ENCODE measurements at regions not wholly inside any gene's neighbourhood (a gene's known extent, or its start where the extent isn't known, plus 50 kb on each side); places are given as distances from the start of the nearest gene placed in this dataset.

DNA sequence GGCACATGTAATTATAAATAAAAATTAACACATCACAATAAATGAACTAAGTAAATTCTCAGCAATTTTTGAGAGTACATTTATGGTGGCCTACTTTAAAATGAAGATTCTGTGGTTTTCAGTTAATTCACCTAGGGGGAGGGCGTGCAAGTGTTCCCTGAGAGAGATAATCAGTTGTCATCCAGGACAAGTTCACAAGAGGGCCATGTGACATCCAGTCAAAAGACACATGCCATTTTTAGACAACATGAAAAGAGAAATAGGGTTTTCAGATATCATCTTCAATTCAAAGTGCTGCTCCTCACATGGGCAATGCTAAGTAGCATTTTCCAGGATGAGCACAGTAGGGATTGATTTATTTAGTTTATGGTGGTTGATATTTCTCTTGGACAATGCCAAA is 393.7 kb downstream of the STK39 start:
- Mint-ChIP-seq H3K27me3 (no peaks in the 10 kb centered on the region), H3K36me3 (no peaks in the 10 kb centered on the region), H3K9me3 (peaks cover 0 to 3% (median 0%) of the 10 kb centered on the region in 3 donors), H3K27ac (no peak overlapping the region), H3K4me1 (no peaks in the 10 kb centered on the region), H3K4me3 (no peak overlapping the region)
- ChIA-PET POLR2A (no interaction called here), CTCF (no interaction called here)
- Histone ChIP-seq H3K27me3 (replicated peaks in 1 of 2; ENCODE audit: control insufficient read depth in 2 of 2, extremely low read depth in 1 of 2, insufficient read depth in 2 of 2, low read length in 1 of 2) (no peaks in the 10 kb centered on the region), H3K4me3 (ENCODE audit: control insufficient read depth in 1 of 2, extremely low read depth in 1 of 2, low read length in 1 of 2) (no peak overlapping the region), H3K27ac (ENCODE audit: low read length) (no peak overlapping the region), H3K4me1 (ENCODE audit: control insufficient read depth in 1 of 2, extremely low read depth in 1 of 2, insufficient read depth in 2 of 2, low read length in 2 of 2) (no peaks in the 10 kb centered on the region), H3K9me3 (no peaks in the 10 kb centered on the region), H3K36me3 (ENCODE audit: control insufficient read depth in 2 of 2, extremely low read depth in 1 of 2, insufficient read depth in 1 of 2, low read length in 1 of 2) (no peaks in the 10 kb centered on the region)
- ATAC-seq (replicated peaks in 1 of 4) (no peak), DNase-seq (no peak)
- 40% methylated on average over 1 of the region's 1 CpG for WGBS (ENCODE audit: insufficient coverage)

DNA sequence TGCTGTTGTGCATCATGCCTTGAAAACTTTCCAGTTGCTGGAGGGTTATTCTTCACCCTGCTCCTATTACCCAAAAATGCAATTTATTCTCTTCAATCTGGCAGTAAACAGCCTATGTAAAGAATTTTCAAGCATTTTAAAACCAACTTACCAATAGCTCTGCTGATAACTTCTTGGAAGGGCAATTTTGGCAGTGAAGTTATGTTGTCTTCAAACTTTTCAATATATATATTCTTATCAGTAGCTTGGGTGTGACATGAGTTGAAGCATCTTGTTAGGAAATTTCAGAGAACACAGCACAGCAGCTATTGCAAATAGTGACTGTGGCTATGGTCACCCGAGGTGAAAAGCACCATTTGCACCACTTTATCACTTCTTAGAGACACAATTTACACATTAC is 395.5 kb downstream of the STK39 start:
- H3K27me3 ChIP-seq (replicated peaks in 1 of 2; ENCODE audit: control insufficient read depth in 2 of 2, extremely low read depth in 1 of 2, insufficient read depth in 2 of 2, low read length in 1 of 2), result no peaks in the 10 kb centered on the region
- Mint-ChIP-seq H3K36me3 (no peaks in the 10 kb centered on the region), H3K9me3 (peaks cover 0 to 3% (median 0%) of the 10 kb centered on the region in 3 donors), H3K4me1 (no peaks in the 10 kb centered on the region), H3K27ac (no peak overlapping the region), H3K4me3 (no peak overlapping the region), H3K27me3 (peaks cover 0 to 8% of the 10 kb centered on the region in 2 donors)
- H3K9me3 ChIP-seq, result no peaks in the 10 kb centered on the region
- H3K27ac ChIP-seq (ENCODE audit: low read length), result no peak overlapping the region
- ChIA-PET CTCF (no interaction called here), POLR2A (no interaction called here)
- WGBS (ENCODE audit: insufficient coverage), result 50% methylated on average over 1 of the region's 1 CpG
- H3K36me3 ChIP-seq (ENCODE audit: control insufficient read depth in 2 of 2, extremely low read depth in 1 of 2, insufficient read depth in 1 of 2, low read length in 1 of 2), result no peaks in the 10 kb centered on the region
- H3K4me3 ChIP-seq (ENCODE audit: control insufficient read depth in 1 of 2, extremely low read depth in 1 of 2, low read length in 1 of 2), result no peak overlapping the region
- DNase-seq (no peak), ATAC-seq (replicated peaks in 1 of 4) (no peak)
- no peaks in the 10 kb centered on the region for H3K4me1 ChIP-seq (ENCODE audit: control insufficient read depth in 1 of 2, extremely low read depth in 1 of 2, insufficient read depth in 2 of 2, low read length in 2 of 2)

- peaks cover under 1 to 8% of the 10 kb centered on the region in 2 donors for H3K27me3 Mint-ChIP-seq
- ATAC-seq (replicated peaks in 1 of 4), result no peak
- 71% methylated on average over 3 of the region's 4 CpGs for WGBS (ENCODE audit: insufficient coverage)
- no peaks in the 10 kb centered on the region for H3K36me3 Mint-ChIP-seq
- Histone ChIP-seq H3K4me3 (ENCODE audit: control insufficient read depth in 1 of 2, extremely low read depth in 1 of 2, low read length in 1 of 2) (no peak overlapping the region), H3K9me3 (no peaks in the 10 kb centered on the region), H3K4me1 (ENCODE audit: control insufficient read depth in 1 of 2, extremely low read depth in 1 of 2, insufficient read depth in 2 of 2, low read length in 2 of 2) (no peaks in the 10 kb centered on the region), H3K27ac (ENCODE audit: low read length) (no peak overlapping the region), H3K27me3 (replicated peaks in 1 of 2; ENCODE audit: control insufficient read depth in 2 of 2, extremely low read depth in 1 of 2, insufficient read depth in 2 of 2, low read length in 1 of 2) (no peaks in the 10 kb centered on the region), H3K36me3 (ENCODE audit: control insufficient read depth in 2 of 2, extremely low read depth in 1 of 2, insufficient read depth in 1 of 2, low read length in 1 of 2) (no peaks in the 10 kb centered on the region)
- no peaks in the 10 kb centered on the region for H3K4me1 Mint-ChIP-seq
- no peak for DNase-seq
- H3K27ac Mint-ChIP-seq, result no peak overlapping the region
- no peak overlapping the region for H3K4me3 Mint-ChIP-seq
- peaks cover 0 to 3% (median 0%) of the 10 kb centered on the region in 3 donors for H3K9me3 Mint-ChIP-seq
- CTCF ChIA-PET, result no interaction called here
- POLR2A ChIA-PET, result no interaction called here
Measured at GRCh38 chr2:167851323-167851860, 396.0 kb downstream of the STK39 start.

DNA sequence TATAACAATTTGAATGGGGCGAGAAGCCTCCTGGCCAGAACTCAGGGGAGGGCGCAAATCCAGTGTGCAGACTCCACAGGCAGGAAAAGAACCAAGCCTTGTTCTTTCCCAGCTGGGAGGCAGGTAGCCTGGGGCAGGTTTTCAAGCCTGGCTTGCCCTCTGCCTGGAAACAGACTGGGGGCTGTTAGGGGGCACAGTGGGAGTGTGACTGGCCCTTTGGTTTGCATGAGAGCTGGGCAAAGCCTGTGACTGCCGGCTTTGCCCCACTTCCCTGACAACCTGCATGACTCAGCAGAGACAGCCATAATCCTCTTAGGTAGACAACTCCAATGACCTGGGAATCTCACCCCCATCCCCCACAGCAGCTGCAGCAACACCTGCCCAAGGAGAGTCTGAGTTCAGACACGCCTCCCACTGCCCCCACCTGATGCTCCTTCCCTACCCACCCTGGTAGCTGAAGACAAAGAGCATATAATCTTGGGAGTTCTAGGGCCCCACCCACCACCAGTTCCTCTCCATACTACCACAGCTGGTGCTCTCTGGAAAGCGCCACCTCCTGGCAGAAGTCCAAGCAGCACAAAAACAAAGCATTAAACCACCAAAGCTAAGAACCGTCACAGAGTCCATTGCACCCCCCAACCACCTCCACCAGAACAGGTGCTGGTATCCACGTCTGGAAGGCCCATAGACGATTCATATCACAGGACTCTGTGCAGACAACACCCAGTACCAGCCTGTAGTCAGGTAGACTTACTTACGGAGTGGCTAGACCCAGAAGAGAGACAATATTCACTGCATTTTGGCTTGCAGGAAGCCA is 402.5 kb downstream of the STK39 start:
- CTCF ChIA-PET, result no interaction called here
- 80% methylated on average over 9 of the region's 9 CpGs for WGBS (ENCODE audit: insufficient coverage)
- H3K36me3 Mint-ChIP-seq, result no peaks in the 10 kb centered on the region
- ATAC-seq (replicated peaks in 1 of 4), result no peak
- H3K4me1 Mint-ChIP-seq, result no peaks in the 10 kb centered on the region
- Histone ChIP-seq H3K4me1 (ENCODE audit: control insufficient read depth in 1 of 2, extremely low read depth in 1 of 2, insufficient read depth in 2 of 2, low read length in 2 of 2) (no peaks in the 10 kb centered on the region), H3K36me3 (ENCODE audit: control insufficient read depth in 2 of 2, extremely low read depth in 1 of 2, insufficient read depth in 1 of 2, low read length in 1 of 2) (no peaks in the 10 kb centered on the region), H3K9me3 (no peaks in the 10 kb centered on the region), H3K27ac (ENCODE audit: low read length) (no peak overlapping the region), H3K27me3 (replicated peaks in 1 of 2; ENCODE audit: control insufficient read depth in 2 of 2, extremely low read depth in 1 of 2, insufficient read depth in 2 of 2, low read length in 1 of 2) (peaks cover 0 to 9% of the 10 kb centered on the region in 2 experiments), H3K4me3 (ENCODE audit: control insufficient read depth in 1 of 2, extremely low read depth in 1 of 2, low read length in 1 of 2) (no peak overlapping the region)
- H3K27me3 Mint-ChIP-seq, result peaks cover 15% of the 10 kb centered on the region in 2 donors
- H3K27ac Mint-ChIP-seq, result no peak overlapping the region
- no peak for DNase-seq
- no peaks in the 10 kb centered on the region for H3K9me3 Mint-ChIP-seq
- H3K4me3 Mint-ChIP-seq, result no peak overlapping the region
- POLR2A ChIA-PET, result no interaction called here

DNA sequence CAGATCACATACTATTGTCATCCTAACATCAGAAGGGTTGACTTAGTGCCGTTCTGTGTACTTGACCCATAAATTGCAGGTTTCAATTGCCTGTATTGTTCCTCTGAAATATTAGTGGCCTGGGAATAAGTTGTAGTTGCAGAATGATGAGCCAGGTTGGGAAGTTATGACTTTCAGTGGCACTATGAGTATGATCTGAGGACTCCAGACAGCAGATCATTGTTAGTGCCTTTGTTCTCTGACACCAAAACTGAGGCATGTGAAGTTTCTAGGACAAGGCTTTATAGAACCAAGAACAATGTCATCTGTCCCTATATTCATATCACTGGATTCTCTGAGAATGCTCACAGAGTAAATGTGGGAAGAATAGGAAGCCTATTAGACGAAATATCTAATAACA is 403.7 kb downstream of the STK39 start:
- POLR2A ChIA-PET, result interaction anchor here in 1 of 2 donors (0.6 kb wide), 1 partner anchor 33 kb away, joined by 4 read pairs; no protein-coding TSS in a partner anchor
- no CpG with 5 or more reads among the region's 2 CpGs for WGBS (ENCODE audit: insufficient coverage)

DNA sequence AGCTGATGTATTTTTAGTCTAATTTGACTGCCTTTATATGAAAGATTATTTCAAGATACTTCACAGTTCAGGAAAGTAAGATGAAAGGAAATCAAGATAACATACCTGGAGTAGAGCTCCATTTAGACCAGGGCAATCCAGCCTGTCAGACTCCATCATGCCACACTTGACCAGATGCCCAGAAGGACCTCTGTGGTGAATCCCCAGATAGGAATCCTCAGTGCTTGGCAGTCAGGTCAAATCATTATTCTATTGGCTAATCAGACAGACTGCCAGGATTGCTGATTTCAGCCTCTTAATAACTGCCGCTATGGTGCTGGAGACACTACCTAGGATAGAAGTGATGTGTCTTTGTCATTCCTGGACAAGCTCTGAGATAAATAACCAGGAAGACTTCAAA is 404.2 kb downstream of the STK39 start:
- H3K36me3 ChIP-seq (ENCODE audit: control insufficient read depth in 2 of 2, extremely low read depth in 1 of 2, insufficient read depth in 1 of 2, low read length in 1 of 2), result no peaks in the 10 kb centered on the region
- H3K27me3 ChIP-seq (replicated peaks in 1 of 2; ENCODE audit: control insufficient read depth in 2 of 2, extremely low read depth in 1 of 2, insufficient read depth in 2 of 2, low read length in 1 of 2), result peaks cover 0 to 9% of the 10 kb centered on the region in 2 experiments
- CTCF ChIA-PET, result no interaction called here
- no CpG with 5 or more reads among the region's 1 CpG for WGBS (ENCODE audit: insufficient coverage)
- H3K4me1 ChIP-seq (ENCODE audit: control insufficient read depth in 1 of 2, extremely low read depth in 1 of 2, insufficient read depth in 2 of 2, low read length in 2 of 2), result no peaks in the 10 kb centered on the region
- H3K9me3 ChIP-seq, result no peaks in the 10 kb centered on the region
- POLR2A ChIA-PET, result interaction anchor here in 1 of 2 donors (0.6 kb wide), 1 partner anchor 231 kb away, joined by 3 read pairs; no protein-coding TSS in a partner anchor
- Mint-ChIP-seq H3K27ac (no peak overlapping the region), H3K27me3 (peaks cover 15% of the 10 kb centered on the region in 2 donors), H3K4me1 (no peaks in the 10 kb centered on the region), H3K4me3 (no peak overlapping the region), H3K9me3 (no peaks in the 10 kb centered on the region), H3K36me3 (no peaks in the 10 kb centered on the region)
- DNase-seq (no peak), ATAC-seq (replicated peaks in 1 of 4) (no peak)
- no peak overlapping the region for H3K4me3 ChIP-seq (ENCODE audit: control insufficient read depth in 1 of 2, extremely low read depth in 1 of 2, low read length in 1 of 2)
- no peak overlapping the region for H3K27ac ChIP-seq (ENCODE audit: low read length)

More for the DNA sequence above, 403.7 kb downstream of the STK39 start:
- CTCF ChIA-PET, result no interaction called here
- Mint-ChIP-seq H3K4me3 (no peak overlapping the region), H3K9me3 (no peaks in the 10 kb centered on the region), H3K36me3 (no peaks in the 10 kb centered on the region), H3K4me1 (no peaks in the 10 kb centered on the region), H3K27me3 (peaks cover 15% of the 10 kb centered on the region in 2 donors), H3K27ac (no peak overlapping the region)
- H3K4me3 ChIP-seq (ENCODE audit: control insufficient read depth in 1 of 2, extremely low read depth in 1 of 2, low read length in 1 of 2), result no peak overlapping the region
- no peaks in the 10 kb centered on the region for H3K36me3 ChIP-seq (ENCODE audit: control insufficient read depth in 2 of 2, extremely low read depth in 1 of 2, insufficient read depth in 1 of 2, low read length in 1 of 2)
- H3K27ac ChIP-seq (ENCODE audit: low read length), result no peak overlapping the region
- H3K4me1 ChIP-seq (ENCODE audit: control insufficient read depth in 1 of 2, extremely low read depth in 1 of 2, insufficient read depth in 2 of 2, low read length in 2 of 2), result no peaks in the 10 kb centered on the region
- no peak for DNase-seq
- no peaks in the 10 kb centered on the region for H3K9me3 ChIP-seq
- ATAC-seq (replicated peaks in 1 of 4), result no peak
- peaks cover 0 to 9% of the 10 kb centered on the region in 2 experiments for H3K27me3 ChIP-seq (replicated peaks in 1 of 2; ENCODE audit: control insufficient read depth in 2 of 2, extremely low read depth in 1 of 2, insufficient read depth in 2 of 2, low read length in 1 of 2)

All from T-cell (primary cell).